ENCODE measurements at regions not wholly inside any gene's neighbourhood (a gene's known extent, or its start where the extent isn't known, plus 50 kb on each side); places are given as distances from the start of the nearest gene placed in this dataset.

- ChIA-PET CTCF (no interaction called here), RAD21 (ENCODE audit: low non-redundant PET in 1 of 2, low total read pairs in 2 of 2, uncharacterized antibody in 2 of 2, unreplicated experiment in 2 of 2) (no interaction called here), POLR2A (no interaction called here)
- intact Hi-C loops (cut with micrococcal nuclease) = no loop called here
- Histone ChIP-seq H2AFZ (ENCODE audit: low read depth, low read length, poor library complexity, severe bottlenecking) (no peak overlapping the region), H3K36me3 (ENCODE audit: control insufficient read depth in 1 of 2, insufficient read depth in 2 of 2, low read length in 2 of 2) (no peaks in the 10 kb centered on the region), H3K4me1 (ENCODE audit: control insufficient read depth in 1 of 2, insufficient read depth in 2 of 2, low read length in 2 of 2) (no peaks in the 10 kb centered on the region), H3K27ac (ENCODE audit: low read depth, low read length) (no peak overlapping the region), H3K9me3 (ENCODE audit: control insufficient read depth in 1 of 2, insufficient read depth in 1 of 2, low read depth in 1 of 2, low read length in 2 of 2) (no peaks in the 10 kb centered on the region), H3K27me3 (ENCODE audit: insufficient read depth, low read length) (peaks cover 25% of the 10 kb centered on the region), H4K20me1 (ENCODE audit: insufficient read depth) (no peaks in the 10 kb centered on the region), H3K4me3 (replicated peaks in 1 of 2; ENCODE audit: low read depth in 1 of 2, low read length in 2 of 2) (no peak overlapping the region), H3K9ac (ENCODE audit: low read length) (no peak overlapping the region), H3K9me2 (ENCODE audit: insufficient read depth) (no peaks in the 10 kb centered on the region), H3K4me2 (ENCODE audit: low read length) (no peak overlapping the region), H3K79me2 (ENCODE audit: insufficient read depth, low read length) (no peaks in the 10 kb centered on the region)
- no peak for DNase-seq (ENCODE audit: low read depth, low spot score)
- TF ChIP-seq CEBPB (IDR thresholded peaks at IDR 0.05; ENCODE audit: low read depth) (no peak), ZBTB33 (IDR thresholded peaks at IDR 0.05; ENCODE audit: extremely low read depth, insufficient replicate concordance, low read length) (no peak)
- BruUV-seq (replicated peaks) = no TSS peak
- no peak for ATAC-seq
Measured at GRCh38 chr2:7884338-7884737, 797.5 kb upstream of the ID2 start.

- no peaks in the 10 kb centered on the region for H3K36me3 ChIP-seq (ENCODE audit: control insufficient read depth in 1 of 2, insufficient read depth in 2 of 2, low read length in 2 of 2)
- ChIA-PET RAD21 (ENCODE audit: low non-redundant PET in 1 of 2, low total read pairs in 2 of 2, uncharacterized antibody in 2 of 2, unreplicated experiment in 2 of 2) (no interaction called here), POLR2A (no interaction called here), CTCF (no interaction called here)
- H3K4me2 ChIP-seq (ENCODE audit: low read length) = no peak overlapping the region
- no peaks in the 10 kb centered on the region for H3K4me1 ChIP-seq (ENCODE audit: control insufficient read depth in 1 of 2, insufficient read depth in 2 of 2, low read length in 2 of 2)
- H4K20me1 ChIP-seq (ENCODE audit: insufficient read depth) = no peaks in the 10 kb centered on the region
- no peaks in the 10 kb centered on the region for H3K79me2 ChIP-seq (ENCODE audit: insufficient read depth, low read length)
- intact Hi-C loops (cut with micrococcal nuclease) = no loop called here
- no TSS peak for BruUV-seq (replicated peaks)
- no peak overlapping the region for H2AFZ ChIP-seq (ENCODE audit: low read depth, low read length, poor library complexity, severe bottlenecking)
- no peaks in the 10 kb centered on the region for H3K9me2 ChIP-seq (ENCODE audit: insufficient read depth)
- DNase-seq (ENCODE audit: low read depth, low spot score) (no peak), ATAC-seq (no peak)
- H3K27me3 ChIP-seq (ENCODE audit: insufficient read depth, low read length) = peaks cover 15% of the 10 kb centered on the region
- H3K9ac ChIP-seq (ENCODE audit: low read length) = no peak overlapping the region
- H3K9me3 ChIP-seq (ENCODE audit: control insufficient read depth in 1 of 2, insufficient read depth in 1 of 2, low read depth in 1 of 2, low read length in 2 of 2) = no peaks in the 10 kb centered on the region
- no peak overlapping the region for H3K27ac ChIP-seq (ENCODE audit: low read depth, low read length)
- no peak overlapping the region for H3K4me3 ChIP-seq (replicated peaks in 1 of 2; ENCODE audit: low read depth in 1 of 2, low read length in 2 of 2)
- TF ChIP-seq EZH2phosphoT487 (IDR thresholded peaks at IDR 0.05; ENCODE audit: borderline replicate concordance) = no peak
- TF ChIP-seq JUND (IDR thresholded peaks at IDR 0.05) = no peak
- TF ChIP-seq EZH2 (IDR thresholded peaks at IDR 0.05) = no peak
- no peak for TF ChIP-seq SIN3A (IDR thresholded peaks at IDR 0.05; ENCODE audit: low read depth)
- TF ChIP-seq TCF7L2 (IDR thresholded peaks at IDR 0.05; ENCODE audit: borderline replicate concordance, extremely low read depth, insufficient read depth, insufficient read length) = no peak
- no peak for TF ChIP-seq ELF1 (IDR thresholded peaks at IDR 0.05; ENCODE audit: borderline replicate concordance, low read depth)
- TF ChIP-seq POLR2AphosphoS5 (IDR thresholded peaks at IDR 0.05; ENCODE audit: low read depth, low read length) = no peak
- no peak for TF ChIP-seq SP1 (IDR thresholded peaks at IDR 0.05; ENCODE audit: low read depth)
- TF ChIP-seq MAX (IDR thresholded peaks at IDR 0.05) = no peak
- no peak for TF ChIP-seq RAD21 (IDR thresholded peaks at IDR 0.05; ENCODE audit: low read depth)
- no peak for TF ChIP-seq FOSL1 (IDR thresholded peaks at IDR 0.05; ENCODE audit: low read depth)
- TF ChIP-seq ATF3 (IDR thresholded peaks at IDR 0.05) = no peak
- TF ChIP-seq ZBTB33 (IDR thresholded peaks at IDR 0.05; ENCODE audit: extremely low read depth, insufficient replicate concordance, low read length) = no peak
Measured at GRCh38 chr2:7886666-7887065, 795.2 kb upstream of the ID2 start.
